Breast epithelium (tissue), 3 donors: ENCODE measurements at regions not wholly inside any gene's neighbourhood (a gene's known extent, or its start where the extent isn't known, plus 50 kb on each side); places are given as distances from the start of the nearest gene placed in this dataset.

Experiments
- CTCF ChIP-seq, 3 donors: fragments of 450-650 bp; IDR thresholded peaks; one replicate each; pipeline ENCODE4 v1.5.1; 2016 to 2017; ENCODE audit warnings: antibody characterized with exemption in 3 of 3, mild to moderate bottlenecking in 3 of 3, moderate library complexity in 3 of 3
- POLR2A ChIP-seq: fragments of 450-650 bp; IDR thresholded peaks from one replicate; pipeline ENCODE4 v1.6.1; 2016; ENCODE audit warnings: antibody characterized with exemption, mild to moderate bottlenecking, moderate library complexity
- POLR2AphosphoS5 ChIP-seq, 3 donors: sonication (generic); formaldehyde crosslinking; IDR thresholded peaks; one replicate each; pipeline ENCODE4 v1.6.1; 2017; ENCODE audit warnings: antibody characterized with exemption in 3 of 3

GRCh38 chr6:51016489-51016888, 197.8 kb downstream of the TFAP2B start:
- TF ChIP-seq CTCF (IDR thresholded peaks at IDR 0.05) (no peak), POLR2A (no peak), POLR2AphosphoS5 (IDR thresholded peaks at IDR 0.05) (no peak)
